HepG2 (cell line): ENCODE measurements at regions not wholly inside any gene's neighbourhood (a gene's known extent, or its start where the extent isn't known, plus 50 kb on each side); places are given as distances from the start of the nearest gene placed in this dataset.
"Not testable (repeated sequence)": the region's sequence is repeated elsewhere in the genome, so short reads cannot be mapped to it uniquely, and the experiment has no call there.

ENCODE experiments used
- ATF2 ChIP-seq: sonication (generic); formaldehyde crosslinking; IDR thresholded peaks from 2 replicates; pipeline ENCODE4 v1.4.0; 2020; ENCODE audit warnings: missing genetic modification reagents
- CEBPG ChIP-seq: IDR thresholded peaks from 2 replicates; pipeline ENCODE4 v1.6.1; 2016
- CREB1 ChIP-seq, 2 experiments: fragments of 450-650 bp in 1 of 2; IDR thresholded peaks; 2 replicates each; pipeline ENCODE4 v1.6.1; 2016 to 2017; ENCODE audit warnings: control low read depth in 1 of 2, mild to moderate bottlenecking in 1 of 2, missing compliant biosample characterization in 1 of 2, missing genetic modification characterization in 1 of 2
- GABPB1 ChIP-seq: IDR thresholded peaks from 2 replicates; pipeline ENCODE4 v1.6.1; 2016; ENCODE audit warnings: mild to moderate bottlenecking, missing genetic modification reagents, moderate library complexity, missing compliant biosample characterization
- HDAC1 ChIP-seq: sonication (generic); formaldehyde crosslinking; IDR thresholded peaks from 2 replicates; pipeline ENCODE4 v1.5.1; 2020; ENCODE audit warnings: mild to moderate bottlenecking, missing genetic modification reagents
- HHEX ChIP-seq: IDR thresholded peaks from 2 replicates; pipeline ENCODE4 v1.6.1; 2016; ENCODE audit warnings: control low read depth
- LCORL ChIP-seq, 2 experiments: fragments of 450-650 bp in 1 of 2; sonication (generic) in 1 of 2; formaldehyde crosslinking in 1 of 2; IDR thresholded peaks; 2 replicates each; pipeline versions ENCODE4 v1.5.0 to v1.6.1; 2017 to 2020; ENCODE audit warnings: antibody characterized with exemption in 1 of 2, missing genetic modification reagents in 1 of 2
- ZFX ChIP-seq: sonication (generic); formaldehyde crosslinking; IDR thresholded peaks from 2 replicates; pipeline ENCODE4 v1.4.0; 2020; ENCODE audit warnings: mild to moderate bottlenecking, low read depth, missing genetic modification reagents, moderate library complexity
- ZKSCAN1 ChIP-seq: fragments of 150-350 bp; IDR thresholded peaks from 2 replicates; pipeline ENCODE4 v1.6.1; 2014; ENCODE audit warnings: low read length
- ZNF747 ChIP-seq: sonication (generic); formaldehyde crosslinking; IDR thresholded peaks from 2 replicates; pipeline ENCODE4 v1.8.1; 2023; ENCODE audit warnings: missing genetic modification reagents, mild to moderate bottlenecking, borderline replicate concordance
- ZNF749 ChIP-seq: sonication (generic); formaldehyde crosslinking; IDR thresholded peaks from 2 replicates; pipeline ENCODE4 v1.8.0; 2022; ENCODE audit warnings: mild to moderate bottlenecking, missing genetic modification reagents, moderate library complexity, borderline replicate concordance

GRCh38 chr18:73324187-73324831, 456.5 kb upstream of the NETO1 start:
- not testable (repeated sequence) for TF ChIP-seq ZNF749; ATF2 (CRISPR knock-in tag); ZKSCAN1; ZFX (CRISPR knock-in tag); CEBPG (CRISPR knock-in tag); GABPB1; LCORL (IDR thresholded peaks at IDR 0.05); LCORL (CRISPR knock-in tag; IDR thresholded peaks at IDR 0.05); HHEX; CREB1 (IDR thresholded peaks at IDR 0.05); CREB1 (CRISPR knock-in tag; IDR thresholded peaks at IDR 0.05); ZNF747 (CRISPR knock-in tag); HDAC1
